Fibroblast of lung (primary cell): ENCODE measurements at regions not wholly inside any gene's neighbourhood (a gene's known extent, or its start where the extent isn't known, plus 50 kb on each side); places are given as distances from the start of the nearest gene placed in this dataset.

ENCODE experiments used
- DNase-seq, 2 donors: peaks; one replicate each; pipeline versions ENCODE4 v3.0.0 to v3.0.0-alpha.2; 2010; ENCODE audit warnings: low read depth in 2 of 2
- H2AFZ ChIP-seq: 2 replicates; pipeline ENCODE4 v1.5.1; 2012; ENCODE audit warnings: low read length, control low read depth, inconsistent platforms
- H3K27ac ChIP-seq: 2 replicates; pipeline ENCODE4 v1.5.1; 2011; ENCODE audit warnings: low read length, control low read depth; ENCODE audit not compliant: insufficient read depth
- H3K27me3 ChIP-seq: 2 replicates; pipeline ENCODE4 v1.5.1; 2011; ENCODE audit warnings: mild to moderate bottlenecking, low read length; ENCODE audit not compliant: control insufficient read depth, insufficient read depth
- H3K36me3 ChIP-seq: 2 replicates; pipeline ENCODE4 v1.5.1; 2011; ENCODE audit warnings: low read length; ENCODE audit not compliant: control insufficient read depth, insufficient read depth
- H3K4me1 ChIP-seq: 2 replicates; pipeline ENCODE4 v1.5.1; 2011; ENCODE audit warnings: low read length; ENCODE audit not compliant: control insufficient read depth, insufficient read depth; ENCODE audit errors: extremely low read depth
- H3K4me2 ChIP-seq: 2 replicates; pipeline ENCODE4 v1.5.1; 2011; ENCODE audit warnings: low read length, control low read depth; ENCODE audit not compliant: insufficient read depth; ENCODE audit errors: extremely low read depth
- H3K4me3 ChIP-seq, 4 experiments: fragments of 200-600 bp in 1 of 4; sonication (generic) in 1 of 4; replicated peaks in 1 of 4; 2 replicates each; pipeline ENCODE4 v1.5.1; 2011 to 2016; ENCODE audit warnings: low read length in 4 of 4, low read depth in 3 of 4, mild to moderate bottlenecking in 3 of 4, control low read depth in 2 of 4, inconsistent platforms in 1 of 4, mixed read lengths in 1 of 4; ENCODE audit not compliant: insufficient read depth in 1 of 4; ENCODE audit errors: control extremely low read depth in 1 of 4
- H3K79me2 ChIP-seq: 2 replicates; pipeline ENCODE4 v1.5.1; 2012; ENCODE audit warnings: mild to moderate bottlenecking, low read length, inconsistent platforms; ENCODE audit not compliant: control insufficient read depth, insufficient read depth
- H3K9ac ChIP-seq: 2 replicates; pipeline ENCODE4 v1.5.1; 2011; ENCODE audit warnings: mild to moderate bottlenecking, low read length, control low read depth; ENCODE audit not compliant: insufficient read depth
- H3K9me3 ChIP-seq: 2 replicates; pipeline ENCODE4 v1.5.1; 2012; ENCODE audit warnings: low read depth, low read length; ENCODE audit not compliant: control insufficient read depth, insufficient read depth
- H4K20me1 ChIP-seq: 2 replicates; pipeline ENCODE4 v1.5.1; 2011; ENCODE audit warnings: low read length; ENCODE audit not compliant: control insufficient read depth, insufficient read depth; ENCODE audit errors: extremely low read depth
- CTCF ChIP-seq, 2 donors: IDR thresholded peaks in 1 of 2; conservative IDR thresholded peaks in 1 of 2; 1 replicate in 1 of 2; 2 replicates in 1 of 2; pipeline ENCODE4 v1.5.1; 2011 to 2012; ENCODE audit warnings: low read length in 2 of 2, control low read depth in 1 of 2, inconsistent platforms in 1 of 2, low read depth in 1 of 2, mild to moderate bottlenecking in 1 of 2
- EZH2 ChIP-seq: IDR thresholded peaks from 2 replicates; pipeline ENCODE4 v1.5.1; 2012; ENCODE audit warnings: low read length, control low read depth, mild to moderate bottlenecking; ENCODE audit errors: missing control alignments

- TF ChIP-seq EZH2 (no peak), CTCF (conservative IDR thresholded peaks at IDR 0.05 in 1 of 2, IDR thresholded peaks at IDR 0.05 in 1 of 2; ENCODE audit: low read depth in 1 of 2, low read length in 2 of 2) (no peak)
- Histone ChIP-seq H3K27ac (no peak overlapping the region), H3K9me3 (no peaks in the 10 kb centered on the region)
Observed at GRCh38 chr10:121108051-121108450, 256.9 kb downstream of the WDR11 start.

GRCh38 chr10:121110369-121110768, 259.2 kb downstream of the WDR11 start:
- Histone ChIP-seq H3K4me3 (no peak overlapping the region), H3K9me3 (no peaks in the 10 kb centered on the region), H3K4me1 (no peaks in the 10 kb centered on the region), H2AFZ (no peak overlapping the region), H3K27ac (no peak overlapping the region), H3K79me2 (no peaks in the 10 kb centered on the region), H3K9ac (no peak overlapping the region), H3K36me3 (no peaks in the 10 kb centered on the region), H3K4me2 (no peak overlapping the region), H3K27me3 (no peaks in the 10 kb centered on the region), H4K20me1 (no peaks in the 10 kb centered on the region)
- TF ChIP-seq CTCF (conservative IDR thresholded peaks at IDR 0.05 in 1 of 2, IDR thresholded peaks at IDR 0.05 in 1 of 2; ENCODE audit: low read depth in 1 of 2, low read length in 2 of 2) (no peak), EZH2 (no peak)
- no peak for DNase-seq

More at GRCh38 chr10:121108051-121108450, 256.9 kb downstream of the WDR11 start:
- DNase-seq = no peak
- Histone ChIP-seq H3K9ac (no peak overlapping the region), H3K4me1 (no peaks in the 10 kb centered on the region), H4K20me1 (no peaks in the 10 kb centered on the region), H3K36me3 (no peaks in the 10 kb centered on the region), H3K4me3 (no peak overlapping the region), H2AFZ (no peak overlapping the region), H3K4me2 (no peak overlapping the region), H3K79me2 (no peaks in the 10 kb centered on the region), H3K27me3 (no peaks in the 10 kb centered on the region)

- TF ChIP-seq EZH2 (no peak), CTCF (conservative IDR thresholded peaks at IDR 0.05 in 1 of 2, IDR thresholded peaks at IDR 0.05 in 1 of 2; ENCODE audit: low read depth in 1 of 2, low read length in 2 of 2) (no peak)
- H3K4me1 ChIP-seq = no peaks in the 10 kb centered on the region
- H3K9me3 ChIP-seq = no peaks in the 10 kb centered on the region
- H3K36me3 ChIP-seq = no peaks in the 10 kb centered on the region
- no peaks in the 10 kb centered on the region for H3K79me2 ChIP-seq
- DNase-seq = no peak
- no peaks in the 10 kb centered on the region for H3K27me3 ChIP-seq
- no peak overlapping the region for H2AFZ ChIP-seq
- no peaks in the 10 kb centered on the region for H4K20me1 ChIP-seq
- H3K9ac ChIP-seq = no peak overlapping the region
- H3K4me2 ChIP-seq = no peak overlapping the region
- H3K27ac ChIP-seq = no peak overlapping the region
- H3K4me3 ChIP-seq = no peak overlapping the region
Observed at GRCh38 chr10:121112136-121112535, 261.0 kb downstream of the WDR11 start.
